ENCODE measurements at regions not wholly inside any gene's neighbourhood (a gene's known extent, or its start where the extent isn't known, plus 50 kb on each side); places are given as distances from the start of the nearest gene placed in this dataset.

DNA sequence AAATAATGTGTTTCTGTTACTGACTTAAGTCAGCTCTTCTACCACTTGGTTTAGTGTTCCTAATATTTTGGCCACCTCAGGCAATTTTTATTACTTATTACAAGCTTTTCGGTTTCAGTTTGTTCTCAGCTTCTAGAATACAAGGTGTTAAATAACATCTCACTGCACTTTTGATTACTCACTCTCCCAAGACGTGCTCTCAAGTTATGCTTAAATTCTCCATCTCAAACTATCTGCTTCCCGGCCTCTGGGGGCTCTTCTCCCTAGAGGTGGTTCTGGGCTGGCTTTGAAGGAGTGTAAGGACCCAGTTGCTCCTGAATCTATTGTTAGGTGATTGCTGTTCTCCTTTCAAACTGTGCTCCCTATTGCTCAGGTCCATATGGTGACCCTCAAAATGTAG, 193.9 kb upstream of the DDHD1 start:
- TF ChIP-seq POLR2A (IDR thresholded peaks at IDR 0.05; ENCODE audit: low read depth, low read length) (no peak), POLR2AphosphoS5 (IDR thresholded peaks at IDR 0.05; ENCODE audit: low read depth, low read length) (no peak), TAF1 (IDR thresholded peaks at IDR 0.05; ENCODE audit: low read depth, low read length) (no peak), POU2F2 (IDR thresholded peaks at IDR 0.05; ENCODE audit: low read depth, low read length) (no peak), SPI1 (IDR thresholded peaks at IDR 0.05; ENCODE audit: low read depth, low read length) (no peak)
